GM19238 (cell line): ENCODE measurements at regions not wholly inside any gene's neighbourhood (a gene's known extent, or its start where the extent isn't known, plus 50 kb on each side); places are given as distances from the start of the nearest gene placed in this dataset.

Experiments
- DNase-seq: peaks from one replicate; pipeline ENCODE4 v3.0.0; 2011; ENCODE audit warnings: low spot score; ENCODE audit not compliant: insufficient read length

DNA sequence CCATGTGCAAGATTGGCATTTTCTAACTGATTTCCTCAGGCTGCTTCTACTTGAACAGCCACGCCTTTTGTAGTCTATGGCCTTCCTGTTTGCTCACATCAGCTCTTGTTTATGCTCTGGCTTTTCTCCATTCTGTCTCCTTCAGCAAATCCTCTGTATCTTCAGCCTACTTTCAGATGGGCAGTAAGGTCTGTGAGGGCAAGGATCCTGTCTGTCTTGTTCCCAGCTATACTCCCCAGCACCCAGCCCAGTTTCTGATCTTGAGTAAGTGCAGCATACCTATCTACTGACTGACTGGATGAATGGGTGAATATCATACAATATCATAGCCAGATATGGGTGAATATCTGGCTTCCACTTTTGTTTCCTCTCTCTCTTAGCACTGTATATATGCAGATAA is 438.1 kb downstream of the LMO4 start:
- DNase-seq: no peak

DNA sequence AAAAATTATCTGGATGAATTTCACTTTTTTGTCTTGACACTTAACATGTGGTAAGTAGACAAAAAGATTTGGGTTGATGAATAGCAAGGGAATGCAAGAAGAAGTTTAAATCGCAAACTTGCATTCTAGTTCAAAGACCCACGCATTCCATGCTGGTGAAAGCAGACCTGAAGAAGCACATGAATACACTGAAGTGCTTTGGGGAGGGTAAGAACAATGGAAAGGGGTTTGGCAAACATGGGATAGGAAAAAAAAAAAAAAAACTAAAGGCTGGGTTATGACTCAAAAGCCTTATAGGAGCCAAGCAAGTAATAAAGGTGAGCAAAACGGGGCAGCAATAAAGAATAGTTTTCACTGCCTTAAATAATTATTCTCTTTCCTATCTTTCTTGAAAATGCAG is 450.2 kb downstream of the LMO4 start:
- DNase-seq: no peak

DNA sequence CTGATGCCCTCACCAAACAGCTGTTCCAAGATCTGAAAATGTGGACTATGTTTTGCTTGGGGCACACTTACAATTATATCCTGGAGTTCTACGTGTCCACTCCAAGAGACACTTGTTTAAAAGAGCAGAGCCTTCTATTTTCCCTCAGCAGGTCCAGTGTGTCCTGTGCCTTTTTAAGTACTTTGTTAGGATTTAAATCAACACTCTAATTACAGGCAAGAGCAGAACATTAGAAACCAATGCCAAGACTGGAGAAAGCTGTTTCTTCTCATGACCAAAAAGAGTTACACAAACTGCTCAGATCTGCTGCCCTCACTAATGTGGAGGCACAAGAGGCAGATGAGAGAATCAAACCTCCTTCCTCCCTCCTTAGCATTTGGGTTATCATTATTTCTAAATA is 452.9 kb downstream of the LMO4 start:
- DNase-seq: no peak

DNA sequence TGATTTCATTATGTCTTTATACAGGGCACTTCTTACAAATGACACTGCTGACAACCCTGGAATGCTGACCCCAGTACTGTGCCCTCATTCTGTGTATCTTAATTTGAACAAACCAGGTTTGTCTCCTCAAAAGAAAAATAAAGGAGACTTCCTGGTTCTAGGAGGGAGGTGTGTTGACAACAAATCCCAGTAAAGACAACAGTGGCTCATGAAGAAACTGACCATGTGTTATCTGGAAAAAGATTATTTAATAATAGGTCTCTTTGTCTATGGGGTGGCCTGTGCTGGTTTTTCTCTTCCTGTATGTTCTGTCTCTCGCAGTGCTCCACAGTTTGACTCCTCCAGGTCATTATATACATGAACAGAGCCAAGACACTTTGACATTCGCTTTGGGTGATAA is 454.6 kb downstream of the LMO4 start:
- no peak for DNase-seq

DNA sequence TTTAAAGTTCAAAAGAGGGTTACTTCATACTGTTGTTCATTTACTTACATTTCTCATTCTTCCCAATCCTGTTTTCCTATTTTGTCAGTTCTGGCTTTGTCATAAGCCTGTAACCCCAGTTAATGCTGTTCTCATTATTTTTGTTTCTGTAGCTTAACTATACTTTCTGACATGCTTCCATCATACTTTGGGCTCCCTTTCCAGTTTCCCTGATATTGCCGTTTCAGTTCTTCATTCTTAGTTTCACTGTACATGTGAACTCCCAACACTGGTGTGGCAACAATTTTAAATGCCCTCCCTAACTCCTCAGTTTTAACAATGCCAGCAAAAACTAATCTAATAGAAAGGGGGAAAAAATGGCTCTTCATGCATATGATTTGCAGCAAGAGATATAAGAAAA is 456.7 kb downstream of the LMO4 start:
- DNase-seq: no peak

DNA sequence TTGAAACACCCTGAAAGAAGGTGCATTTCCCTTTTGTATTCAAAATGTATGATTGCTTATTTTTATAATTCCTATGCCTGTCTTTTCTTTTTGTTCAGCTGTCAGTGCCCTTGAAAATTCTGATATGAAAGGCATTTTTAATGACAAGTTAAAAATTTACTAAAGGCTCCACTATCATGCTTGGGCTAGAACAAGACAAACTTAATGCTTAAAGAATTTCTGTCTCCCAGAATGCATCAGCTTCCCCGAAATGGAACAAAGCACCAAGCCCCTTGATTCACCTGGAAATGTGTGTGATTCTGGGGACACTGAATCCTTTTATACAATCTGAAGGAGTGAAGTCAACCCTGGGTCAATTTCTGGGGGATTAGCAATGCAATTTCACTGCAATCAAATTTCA is 457.5 kb downstream of the LMO4 start:
- no peak for DNase-seq

DNA sequence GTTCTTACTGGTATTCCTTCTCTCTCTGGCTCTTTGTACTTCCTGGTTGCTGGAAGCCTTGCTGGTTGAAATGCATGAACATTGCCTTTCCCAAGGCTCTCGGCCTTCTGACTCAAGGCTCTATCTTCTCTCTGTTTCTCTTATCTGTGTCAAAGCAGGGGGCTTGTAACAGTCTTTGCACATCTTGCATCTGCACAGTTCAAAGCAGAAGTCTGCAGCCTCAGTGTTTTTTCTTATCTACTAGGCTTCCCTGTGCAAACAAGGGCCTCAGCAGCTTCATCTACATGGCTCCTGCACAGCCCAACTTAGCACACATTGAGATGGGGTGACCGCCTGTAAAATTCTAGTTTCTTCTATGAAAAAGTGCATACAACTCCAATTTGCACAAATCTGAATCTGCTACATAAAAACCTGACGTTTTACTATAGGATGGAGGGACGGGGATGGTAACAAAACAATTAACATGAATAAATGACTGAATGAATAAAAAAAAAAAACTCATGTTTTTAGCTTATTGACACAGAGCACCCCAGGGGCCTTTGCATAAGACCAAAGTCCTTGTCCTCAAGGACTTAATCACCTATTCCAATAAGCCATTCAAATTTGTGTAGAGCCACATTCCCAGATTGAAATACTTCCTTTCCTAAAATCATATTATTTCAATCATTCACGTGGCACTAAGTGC is 458.3 kb downstream of the LMO4 start:
- DNase-seq: no peak

DNA sequence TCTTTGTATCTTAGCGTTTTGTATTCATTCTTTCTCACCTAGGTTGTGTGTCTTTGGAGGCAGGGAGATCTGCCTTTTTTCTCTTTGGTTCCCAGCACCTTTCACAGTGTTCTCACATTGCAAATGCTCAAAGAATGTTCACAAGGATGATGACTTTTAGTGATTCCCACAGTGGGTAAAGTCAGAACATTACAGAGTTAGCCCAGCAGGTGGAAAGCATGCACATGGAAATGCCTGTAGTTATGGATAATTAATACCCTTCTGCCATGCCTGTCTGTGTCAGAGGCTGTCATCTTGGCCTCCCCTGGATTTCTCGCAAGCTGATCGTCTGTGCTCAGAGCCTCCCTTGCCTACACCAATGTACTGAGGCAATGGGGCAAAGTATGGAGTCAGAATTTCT is 458.9 kb downstream of the LMO4 start:
- DNase-seq: no peak

DNA sequence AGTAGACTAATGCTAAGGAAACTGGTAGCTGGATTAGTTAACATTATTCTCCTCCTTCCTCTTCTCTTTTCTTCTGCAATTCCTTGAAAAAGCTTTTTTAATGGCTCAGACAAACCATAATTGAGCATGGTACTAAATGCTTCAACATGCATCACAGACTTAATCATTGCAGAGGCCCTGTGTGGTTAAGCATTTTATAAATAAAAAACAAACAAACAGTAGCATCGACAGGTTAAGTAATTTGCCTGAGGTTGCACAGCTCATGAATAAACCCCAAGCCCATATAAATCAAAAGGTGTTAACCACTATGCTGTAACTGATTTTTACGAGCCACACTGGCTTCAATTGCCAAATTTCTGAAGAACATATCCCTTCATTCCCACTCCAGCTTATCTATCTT is 462.1 kb downstream of the LMO4 start:
- no peak for DNase-seq

DNA sequence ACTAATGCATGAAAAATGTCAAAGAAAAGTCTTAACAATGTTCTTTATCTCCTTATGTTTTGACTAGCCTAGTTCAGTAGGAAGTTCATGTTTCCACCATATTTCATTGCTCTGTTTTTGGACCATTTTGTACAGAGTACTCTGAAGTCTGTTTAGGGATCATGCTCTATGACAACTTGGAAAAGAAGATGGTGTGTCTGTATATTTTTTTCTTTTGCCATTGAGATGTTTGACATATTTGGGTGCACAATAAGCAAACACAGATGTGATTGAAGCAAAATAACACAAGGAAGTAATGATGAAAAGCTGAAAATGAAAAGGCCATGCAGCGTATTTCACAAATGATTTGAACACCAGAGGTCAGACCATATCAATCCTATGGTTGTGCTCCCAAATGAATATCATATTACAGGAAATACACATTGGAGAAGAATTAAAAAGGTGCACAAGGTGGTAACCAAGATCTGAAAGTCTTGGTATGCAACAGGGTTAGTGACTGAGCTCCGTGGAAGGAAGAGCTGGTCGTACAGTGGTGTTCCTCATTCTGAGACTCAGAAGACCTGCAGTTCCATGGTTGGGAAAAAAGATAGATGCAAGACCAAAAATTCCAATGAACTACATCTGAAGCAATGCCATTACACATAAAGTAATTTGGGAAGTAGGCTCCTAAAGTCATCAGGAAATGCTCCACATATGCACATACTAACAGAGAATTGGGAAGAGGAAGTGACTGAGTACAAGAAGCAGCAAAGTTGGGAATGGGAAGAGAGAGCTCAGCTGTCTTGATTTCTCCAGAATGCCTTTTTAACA is 463.5 kb downstream of the LMO4 start:
- no peak for DNase-seq

DNA sequence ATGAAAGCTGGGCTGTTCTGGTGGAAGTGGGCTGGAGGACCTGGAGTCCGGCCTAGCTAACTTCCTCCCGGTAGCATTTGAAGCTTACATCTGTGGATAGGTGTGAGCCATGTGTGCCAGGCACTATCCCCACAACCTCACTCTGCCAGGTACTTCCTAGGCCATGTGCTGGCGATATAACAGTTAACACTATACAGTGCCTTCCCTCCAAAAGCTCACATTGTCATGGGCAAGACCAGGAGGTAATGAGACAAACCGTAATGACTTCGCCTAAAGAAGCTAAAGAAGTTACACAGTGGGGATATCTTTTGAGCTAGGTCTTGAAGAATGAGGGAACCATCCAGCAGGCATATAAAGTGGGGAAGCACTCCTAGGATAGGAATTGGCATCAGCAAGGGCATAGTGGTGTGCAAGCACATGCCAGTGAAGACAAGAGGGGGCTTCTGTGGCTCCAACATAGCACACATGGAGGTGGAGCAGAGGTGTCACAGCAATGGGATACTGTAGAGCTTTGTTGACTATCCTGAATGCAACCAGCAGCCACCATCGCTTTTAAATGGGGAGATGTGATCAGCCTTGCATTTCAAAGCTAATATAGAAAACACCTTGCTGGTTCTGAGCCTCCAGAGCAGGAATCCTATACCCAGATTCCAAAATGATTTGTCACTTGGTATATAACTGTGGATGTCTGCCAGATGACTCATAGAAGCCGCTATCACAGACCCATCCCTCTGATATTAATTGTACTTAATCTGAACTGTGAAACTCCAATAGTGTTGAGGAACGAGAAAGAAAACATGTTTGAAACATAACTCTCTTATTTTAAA is 466.3 kb downstream of the LMO4 start:
- no peak for DNase-seq

DNA sequence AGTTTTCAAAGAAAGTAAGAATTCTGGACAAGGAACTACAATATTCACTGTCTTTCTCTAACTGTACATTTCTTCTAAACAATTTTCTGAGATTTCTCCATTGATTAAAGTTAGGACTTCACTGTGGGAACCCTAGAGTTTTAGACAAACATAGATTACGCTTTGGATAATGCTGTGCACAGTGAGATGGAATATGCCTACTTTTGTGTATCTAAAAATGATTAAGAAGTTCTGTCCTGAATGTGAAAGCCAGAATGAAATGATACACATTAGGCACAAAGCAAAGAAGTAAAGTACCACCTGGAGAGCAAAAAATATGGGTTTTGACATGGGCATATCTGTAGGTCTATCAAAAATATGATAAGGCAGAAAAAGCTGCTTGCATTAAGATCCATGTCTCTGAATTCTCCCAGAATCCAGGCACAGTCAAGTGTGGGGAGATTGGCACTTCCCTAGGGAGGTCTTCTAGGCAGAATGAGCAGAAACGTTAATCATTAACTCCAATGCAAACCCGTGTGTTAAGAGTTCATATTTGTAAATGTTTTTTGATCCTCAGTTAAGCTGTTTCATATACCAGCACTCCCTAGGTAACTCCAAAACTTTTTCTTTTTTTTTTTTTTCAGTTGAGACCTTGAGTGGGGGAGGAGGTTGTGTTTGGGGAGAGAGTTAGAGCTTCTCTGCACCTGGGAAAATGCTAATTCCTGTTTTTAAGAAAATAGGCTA is 467.1 kb downstream of the LMO4 start:
- no peak for DNase-seq

DNA sequence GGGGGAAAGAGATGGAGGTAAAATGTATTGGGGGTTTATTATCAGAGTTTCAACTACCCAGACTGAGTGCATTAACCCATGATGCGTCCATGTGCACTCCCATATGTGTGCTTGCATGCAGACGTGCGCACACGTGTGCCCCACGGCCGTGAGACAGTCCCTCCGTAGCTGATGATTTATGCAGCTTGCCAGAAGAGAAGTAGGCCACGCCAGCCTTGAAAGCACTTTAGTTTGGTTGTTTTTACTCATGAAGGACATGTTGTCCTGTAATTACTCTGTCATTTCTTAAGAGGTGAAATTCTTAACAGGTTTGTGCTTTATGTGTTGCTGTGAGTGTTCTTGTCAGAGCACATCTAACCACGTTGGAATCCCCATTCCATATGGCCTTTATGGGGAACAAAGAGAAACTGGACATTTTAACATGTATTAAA is 467.8 kb downstream of the LMO4 start:
- no peak for DNase-seq

DNA sequence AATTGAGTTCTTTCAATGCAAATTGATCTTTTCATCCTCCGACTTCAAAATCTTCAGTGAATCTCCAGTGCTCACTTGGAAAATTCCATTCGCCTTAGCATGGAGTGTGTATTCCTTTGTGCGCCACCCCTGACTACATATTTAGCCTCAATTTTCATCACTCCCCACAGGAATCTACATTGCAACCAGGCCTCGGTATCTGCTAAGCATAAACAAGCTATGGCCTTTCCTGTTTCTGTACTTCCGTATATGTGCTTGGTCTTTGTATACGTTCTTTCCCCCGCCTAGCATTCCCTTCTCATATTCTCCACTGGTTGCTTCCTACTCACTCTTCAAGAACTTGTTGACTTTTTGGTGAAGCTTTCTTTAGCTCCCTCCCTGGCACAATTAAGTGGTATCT is 470.8 kb downstream of the LMO4 start:
- no peak for DNase-seq

DNA sequence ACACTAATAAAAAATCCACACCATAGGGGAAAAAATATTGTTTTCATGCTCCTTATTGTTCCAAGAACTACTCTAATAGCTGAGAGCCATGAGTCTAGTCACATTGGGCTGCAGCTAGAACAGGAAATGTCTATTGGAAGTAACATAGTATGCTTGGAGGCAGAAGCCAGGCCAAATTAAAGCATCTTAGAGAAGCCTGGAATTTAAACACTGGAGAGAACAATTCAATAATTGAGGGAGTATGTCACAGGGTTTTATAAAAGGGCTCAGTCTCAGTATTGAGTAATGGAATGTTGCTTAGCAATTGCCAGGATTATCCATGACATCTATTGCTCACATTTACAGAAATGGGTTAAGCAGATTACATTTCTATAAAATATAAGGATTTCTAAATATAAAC is 471.3 kb downstream of the LMO4 start:
- no peak for DNase-seq

DNA sequence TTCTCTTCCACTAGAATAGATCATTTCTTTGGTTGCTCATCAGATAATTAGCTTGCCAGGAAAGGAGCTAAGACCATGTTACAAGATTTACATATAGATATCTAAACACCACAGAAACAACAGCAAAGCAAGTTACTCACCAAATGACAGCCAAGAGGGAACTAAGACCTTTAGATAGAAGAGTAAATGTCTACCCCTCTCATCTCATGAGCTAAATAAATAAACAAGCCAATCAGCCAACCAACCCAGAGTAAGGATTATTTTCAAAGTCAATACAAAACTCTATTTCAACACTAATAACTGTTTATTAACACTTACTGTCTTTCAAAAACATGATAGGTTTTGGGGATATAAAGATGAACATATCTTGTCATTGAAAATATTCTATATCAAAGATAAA is 474.7 kb downstream of the LMO4 start:
- no peak for DNase-seq

DNA sequence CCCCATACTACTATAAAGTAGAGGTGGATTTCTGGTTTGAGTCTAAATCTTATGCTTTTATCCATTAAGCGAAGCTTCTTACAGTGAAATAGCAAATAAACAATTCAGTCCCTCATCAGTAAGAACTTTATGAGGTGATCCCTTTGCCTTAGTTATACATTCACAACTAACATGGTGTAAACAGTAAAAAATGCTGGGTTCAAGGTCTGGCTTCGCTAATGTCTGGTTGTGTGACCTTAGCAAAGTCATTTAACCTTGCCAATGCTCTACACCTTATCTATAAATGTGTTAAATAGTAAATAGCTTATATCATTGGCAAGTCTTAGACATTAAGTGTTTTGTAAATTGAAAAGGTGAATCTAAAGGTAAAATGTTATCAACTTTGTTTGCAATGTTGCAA is 475.4 kb downstream of the LMO4 start:
- DNase-seq: no peak

DNA sequence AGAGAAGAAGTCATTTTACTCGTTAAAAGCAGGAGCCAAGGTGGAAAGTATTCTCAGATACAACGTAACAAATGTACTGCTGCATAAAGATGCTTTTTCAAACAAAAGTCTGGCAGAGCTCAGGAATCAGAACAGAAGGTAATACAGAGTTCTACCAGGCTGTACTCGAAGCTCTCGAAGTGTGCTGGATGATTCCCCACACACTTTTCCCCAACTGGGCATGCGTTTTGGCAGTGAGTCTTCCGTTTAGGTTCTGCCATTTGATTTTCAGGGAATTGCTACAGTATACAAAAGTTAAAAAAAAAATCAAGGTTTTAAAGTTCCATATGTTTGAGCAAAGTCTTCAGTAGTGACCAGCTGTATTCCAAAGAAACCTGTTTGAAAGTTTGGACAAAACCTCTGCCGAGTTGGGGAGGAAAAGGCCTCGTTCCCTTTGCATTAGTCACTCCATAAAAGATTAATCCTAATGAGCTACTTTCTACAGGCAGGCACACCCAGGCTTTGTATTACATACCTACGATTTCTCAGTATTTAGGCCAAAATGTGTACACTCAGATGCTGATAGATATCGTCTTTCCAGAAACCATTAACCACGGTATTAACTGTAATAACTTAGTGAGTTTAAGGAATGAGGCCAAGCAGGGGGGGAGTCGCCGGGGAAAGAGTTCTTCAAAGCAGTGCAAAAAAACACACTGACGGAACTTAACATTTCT is 477.1 kb downstream of the LMO4 start:
- DNase-seq: no peak

DNA sequence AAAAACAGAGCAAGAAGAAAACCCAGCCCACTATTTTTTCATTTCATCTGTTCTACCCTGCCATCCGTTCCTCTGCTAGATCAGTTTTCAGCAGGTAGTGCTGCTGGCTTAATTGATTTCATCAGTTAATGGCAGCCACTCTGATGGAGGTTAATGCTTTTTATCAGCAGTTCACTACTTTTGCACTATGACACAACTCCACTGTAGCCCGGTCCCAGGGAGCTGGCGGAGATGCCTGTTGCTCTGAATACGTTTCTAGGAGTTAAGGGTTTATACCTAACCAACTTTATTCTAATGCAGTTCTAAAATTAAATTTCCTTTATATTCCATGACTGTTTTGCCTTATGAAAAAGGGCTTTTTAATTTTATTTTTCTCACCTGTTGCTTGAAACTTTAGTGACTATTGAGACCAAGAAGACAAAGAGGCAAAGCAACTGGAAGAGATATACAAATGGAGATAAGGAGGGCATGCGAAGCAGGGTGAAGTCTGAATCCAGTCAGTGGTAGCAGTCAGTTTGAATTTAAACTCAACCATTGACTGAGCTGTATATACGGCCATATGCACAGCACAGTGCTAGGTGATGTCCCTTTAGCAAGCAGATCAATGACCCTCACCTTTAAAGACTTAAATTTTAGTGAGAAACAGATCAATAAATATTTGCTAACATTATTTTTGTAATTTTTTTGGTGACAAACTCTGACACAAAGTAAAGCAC is 477.9 kb downstream of the LMO4 start:
- no peak for DNase-seq

DNA sequence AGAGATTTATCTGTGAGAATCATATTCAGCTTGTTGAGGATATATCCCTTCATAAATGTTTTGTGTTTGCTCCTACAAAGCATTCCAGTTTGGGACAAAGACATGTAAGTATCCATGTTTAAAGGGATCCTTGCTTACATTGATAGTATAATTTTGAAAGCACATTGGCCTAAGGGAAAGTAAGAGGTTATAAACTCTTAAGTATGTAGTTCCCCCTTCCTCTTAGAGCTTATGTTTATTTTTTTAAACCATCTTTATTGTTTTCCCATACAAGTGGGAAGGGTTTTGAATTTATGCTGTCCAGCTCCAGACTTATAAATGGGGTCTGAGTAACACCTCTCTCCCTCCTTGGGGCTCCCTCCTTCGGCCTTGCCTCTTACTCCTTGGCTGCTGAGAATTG is 481.5 kb downstream of the LMO4 start:
- DNase-seq: no peak
